ENCODE measurements at regions not wholly inside any gene's neighbourhood (a gene's known extent, or its start where the extent isn't known, plus 50 kb on each side); places are given as distances from the start of the nearest gene placed in this dataset.
A peak's percentile ranks its signal among the peaks of the same experiment; 100 is the strongest.

DNA sequence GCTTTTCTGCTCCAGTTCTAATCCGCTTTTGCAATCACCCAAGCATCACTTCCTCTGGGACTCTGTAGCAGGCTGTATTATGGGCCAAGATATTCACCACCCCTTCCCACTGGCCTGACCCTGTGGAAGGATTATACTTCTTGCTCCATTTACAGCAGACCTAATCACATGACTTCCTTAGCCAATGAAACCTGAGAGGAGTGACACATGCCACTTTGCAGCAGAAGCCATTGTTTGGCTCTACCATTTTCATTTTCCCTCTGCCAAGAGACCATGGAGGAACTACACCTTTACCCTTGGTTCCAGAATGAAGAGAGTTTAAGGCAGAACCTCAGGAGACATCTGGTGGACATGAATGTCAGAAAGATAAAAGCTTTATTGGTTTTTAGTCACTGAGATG, 134.9 kb upstream of the HSD17B12 start:
- no peak for DNase-seq

DNA sequence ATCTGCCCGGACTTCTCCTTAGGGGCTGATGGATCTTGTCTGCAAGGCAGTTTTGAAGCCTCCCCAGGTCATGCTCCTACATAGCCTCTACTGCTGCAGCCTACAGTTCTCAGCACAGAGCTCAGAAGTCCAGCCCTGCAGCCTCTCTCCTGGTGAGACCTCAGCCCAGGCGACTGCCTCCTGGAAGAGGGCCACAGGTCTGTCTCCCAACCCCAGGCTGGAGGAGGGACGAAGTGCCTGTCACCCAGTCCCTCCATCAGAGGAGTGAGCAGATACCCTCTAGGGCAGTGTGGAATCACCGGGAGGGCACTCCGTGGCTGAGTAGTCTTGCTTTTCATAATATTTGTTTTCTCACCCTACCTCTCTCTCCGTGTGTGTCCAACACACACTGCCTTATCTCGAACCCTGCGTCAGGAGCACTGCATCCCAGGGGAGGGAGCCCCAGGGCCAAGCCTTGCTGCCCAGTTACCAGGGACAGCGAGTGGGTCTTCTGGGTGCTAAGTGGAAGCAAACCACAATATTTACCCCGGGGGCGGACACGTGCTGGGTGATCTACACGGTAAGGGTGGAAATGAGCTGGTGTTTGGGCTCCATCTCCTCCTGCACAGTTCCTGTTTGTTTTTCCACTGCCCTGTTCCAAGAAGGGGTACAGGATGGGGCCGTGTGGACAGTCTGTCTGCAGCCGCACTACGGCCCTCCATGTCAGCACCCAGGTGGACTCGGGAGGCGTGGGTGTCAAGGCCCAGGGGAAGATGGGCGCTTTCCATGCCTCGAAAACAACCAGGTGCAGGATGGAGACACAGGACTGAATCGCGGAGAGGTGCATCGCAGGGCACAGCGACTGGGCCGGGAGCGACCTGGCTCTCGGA, 133.7 kb upstream of the HSD17B12 start:
- no peak for DNase-seq

DNA sequence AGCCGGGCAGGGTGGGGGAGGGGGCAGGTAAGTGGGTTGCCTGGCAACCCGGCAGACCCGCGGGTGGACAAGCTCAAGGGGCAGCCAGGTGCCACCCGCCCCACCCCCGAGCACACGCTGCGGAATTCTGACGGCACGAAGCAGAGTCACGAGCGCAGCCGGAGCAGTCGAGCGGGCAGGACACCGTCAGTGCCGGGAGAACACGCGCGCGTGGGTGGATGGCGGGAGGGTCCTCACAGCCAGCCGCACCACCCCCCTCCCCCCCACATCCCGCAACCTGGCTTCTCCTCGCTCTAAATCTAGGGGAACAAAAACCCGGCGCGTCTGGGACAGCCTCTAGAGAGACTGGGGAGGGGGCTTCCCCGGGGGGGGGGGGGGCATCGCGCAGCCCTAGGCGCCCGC, 133.1 kb upstream of the HSD17B12 start:
- DNase-seq, result no peak

DNA sequence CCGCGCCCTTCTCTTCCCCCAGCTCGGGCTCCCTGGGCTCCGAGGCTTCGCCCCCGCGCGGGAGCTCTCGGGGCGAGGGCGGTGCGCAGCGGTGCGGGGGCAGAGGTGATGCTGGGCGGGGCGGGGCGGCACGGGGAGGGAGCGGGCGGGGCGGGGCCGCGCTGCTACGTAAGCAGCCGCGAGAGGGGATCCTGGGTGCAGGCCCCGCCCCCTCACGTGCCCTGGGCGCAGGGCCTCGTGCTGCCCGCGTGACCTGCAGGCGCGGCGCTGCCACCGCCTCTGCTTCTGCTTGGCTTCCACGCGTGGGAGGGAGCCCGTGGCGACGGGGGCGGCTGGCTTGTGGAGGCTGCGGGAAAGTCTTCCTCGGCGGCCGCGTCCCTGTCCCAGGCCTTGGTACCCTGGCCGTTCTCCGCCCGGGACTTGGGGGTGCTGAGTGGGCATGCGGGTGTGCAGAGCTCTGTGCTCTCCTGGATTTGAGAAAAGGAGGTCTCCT, 132.6 kb upstream of the HSD17B12 start:
- no peak for DNase-seq

DNA sequence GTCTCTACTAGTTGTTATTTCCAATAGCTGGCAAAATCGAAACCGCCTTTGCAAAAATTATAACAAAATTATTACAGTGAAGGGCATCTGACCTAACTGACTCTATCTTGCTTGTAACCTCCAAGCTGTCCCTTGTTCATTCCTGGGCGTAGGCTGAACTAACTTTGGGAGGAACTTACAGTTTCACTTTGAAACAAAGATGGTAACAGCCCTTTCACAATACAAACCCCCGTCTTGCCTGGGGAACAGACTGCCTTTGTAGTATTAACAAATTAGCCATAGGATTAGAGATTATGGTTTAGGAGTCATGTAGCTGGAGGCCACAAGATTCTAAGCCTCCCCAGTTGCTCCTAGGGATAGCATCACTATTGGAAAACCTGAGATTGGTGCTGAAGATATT, 131.6 kb upstream of the HSD17B12 start:
- no peak for DNase-seq

DNA sequence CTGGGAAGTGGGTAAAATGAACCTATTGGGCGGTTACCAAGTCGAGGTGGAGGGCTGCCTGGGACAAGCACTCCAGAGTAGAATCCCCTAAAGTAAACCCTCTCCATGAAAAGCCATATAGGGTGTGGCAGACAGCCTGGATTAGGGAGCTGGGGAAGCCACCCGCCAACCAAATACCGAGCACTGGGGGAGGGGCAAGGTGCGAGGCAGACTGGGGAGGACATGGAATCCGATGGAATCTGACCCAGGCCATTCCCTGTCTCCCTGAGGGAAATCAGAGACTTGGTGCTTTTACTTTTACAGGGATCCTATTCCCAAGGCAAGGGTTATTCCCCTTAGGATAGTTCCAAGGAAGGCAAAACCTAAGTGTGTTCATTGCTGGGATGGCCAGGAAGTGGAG, 130.9 kb upstream of the HSD17B12 start:
- DNase-seq, result no peak

DNA sequence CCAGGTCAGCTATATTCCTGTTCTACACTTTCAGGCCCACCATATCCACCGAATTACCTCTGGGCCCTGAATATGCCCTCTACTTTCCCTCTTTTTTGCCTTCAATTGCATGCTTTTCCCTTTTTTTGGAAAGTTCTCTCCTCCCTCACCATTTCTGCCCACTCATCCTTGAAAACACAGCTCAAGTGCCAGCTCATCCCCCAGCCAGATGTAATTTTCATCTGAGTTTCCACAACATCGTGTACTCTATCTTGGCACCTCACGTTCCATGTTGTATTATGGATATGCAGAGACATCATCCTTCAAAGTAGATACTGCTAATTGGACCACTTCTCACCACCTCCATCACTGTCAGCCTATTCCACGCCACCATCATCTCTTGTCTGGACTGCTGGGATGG, 129.8 kb upstream of the HSD17B12 start:
- DNase-seq, result no peak

DNA sequence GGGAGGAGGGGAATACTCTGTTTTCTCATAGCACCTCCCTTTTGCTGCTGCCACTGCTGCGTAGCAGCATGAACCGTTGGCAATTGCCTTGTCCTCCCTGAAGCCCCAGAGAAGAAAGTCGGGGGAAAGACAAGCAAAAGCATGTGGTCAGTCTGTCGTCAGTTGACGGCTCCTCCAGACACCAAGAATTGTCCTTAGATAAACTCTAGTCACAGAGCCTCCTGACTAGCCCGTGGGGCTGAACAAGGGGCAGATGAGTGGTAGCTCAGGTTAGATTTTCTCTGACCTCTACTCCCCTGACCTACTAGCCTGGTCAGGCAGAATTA, 126.4 kb upstream of the HSD17B12 start:
- DNase-seq, result no peak

DNA sequence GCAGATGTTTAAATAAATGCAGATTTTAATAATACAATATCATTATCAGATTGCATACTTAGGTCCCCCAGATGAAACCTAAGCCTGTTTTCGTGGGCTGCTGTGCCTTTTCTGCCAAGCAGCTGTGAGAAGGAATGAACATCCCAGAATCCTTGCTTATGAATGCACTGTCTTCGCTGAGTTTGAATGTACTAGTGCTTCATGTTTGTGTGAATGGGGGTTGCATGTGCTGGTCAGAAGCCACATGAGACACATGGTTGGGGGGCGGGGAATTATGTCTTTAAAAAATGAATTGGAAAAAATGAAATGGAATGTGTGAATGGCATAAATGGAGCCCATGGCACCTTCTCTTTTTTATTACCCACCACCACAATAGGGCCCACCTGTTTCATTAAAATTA, 125.4 kb upstream of the HSD17B12 start:
- no peak for DNase-seq

DNA sequence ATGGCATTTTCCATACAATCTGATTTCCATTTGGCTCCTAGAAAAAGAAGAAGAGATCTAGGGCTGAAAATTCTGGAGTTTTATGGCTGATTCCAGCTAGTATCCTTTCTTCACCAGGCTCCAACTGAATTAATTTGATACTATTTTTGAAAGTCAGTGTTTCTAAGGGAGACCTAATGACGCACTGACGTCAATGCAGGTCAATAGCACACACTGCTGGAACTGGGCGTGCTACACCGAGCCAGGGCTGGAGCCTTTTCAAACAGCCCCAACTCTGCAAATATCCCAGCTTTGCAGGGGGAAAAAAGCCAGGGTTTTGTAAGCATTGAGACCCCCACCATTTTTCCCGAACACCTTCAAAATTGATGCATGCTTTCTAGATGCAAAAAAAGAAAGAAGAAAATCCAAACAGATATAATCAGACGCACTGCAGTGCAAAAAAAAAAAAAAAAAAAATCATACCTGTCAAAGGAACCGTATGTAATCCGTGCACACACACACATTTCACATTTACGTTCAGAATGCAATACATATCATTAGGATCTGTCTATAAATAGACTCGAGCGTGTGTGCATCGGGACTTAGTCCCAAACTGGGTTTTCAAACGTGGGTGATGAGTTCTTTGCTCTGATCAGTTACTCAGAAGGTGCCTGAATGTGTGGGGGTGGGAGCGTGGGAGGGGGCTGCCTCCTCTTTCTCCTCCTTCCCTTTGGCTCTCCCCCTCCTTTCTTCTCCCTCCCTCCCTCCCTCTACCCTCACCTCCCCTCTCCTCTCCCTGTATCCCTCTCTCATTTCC, 124.5 kb upstream of the HSD17B12 start:
- no peak for DNase-seq

DNA sequence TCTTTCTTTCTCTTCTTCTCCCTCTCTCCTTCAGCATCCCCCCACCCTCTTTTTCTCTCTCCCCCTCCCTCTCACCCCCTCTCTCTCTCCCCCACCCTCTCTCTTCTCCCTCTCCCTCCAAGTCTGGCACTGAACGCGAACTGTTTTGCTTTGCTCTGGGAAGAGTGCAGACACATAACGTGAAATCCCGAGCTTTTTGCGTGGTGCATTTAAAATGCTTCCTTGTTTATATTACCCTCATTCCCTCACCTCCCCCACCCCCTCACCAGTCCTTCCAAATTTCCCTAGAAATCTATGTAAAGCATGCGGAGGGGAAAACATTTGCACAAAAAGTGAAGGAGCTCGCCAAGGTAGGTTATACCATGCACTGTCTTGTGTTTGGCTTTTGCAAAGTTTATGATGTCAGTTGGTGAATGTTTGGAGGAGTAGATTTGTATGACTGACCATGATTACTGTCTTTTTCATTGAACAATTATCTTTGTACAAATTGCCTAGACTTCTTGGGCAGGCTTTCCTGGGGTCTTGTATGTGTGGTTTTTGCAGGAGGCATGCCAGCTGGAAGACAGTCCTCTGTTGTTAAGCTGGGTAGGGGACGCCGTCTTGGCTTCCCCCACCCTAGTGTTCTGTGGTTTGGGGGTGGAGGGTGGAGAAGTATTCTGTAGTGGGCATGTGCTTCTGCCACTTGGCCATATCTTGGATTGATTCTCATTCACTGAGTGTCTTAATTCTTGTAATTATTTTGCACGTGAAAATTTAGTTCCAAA, 123.7 kb upstream of the HSD17B12 start:
- DNase-seq, result no peak

DNA sequence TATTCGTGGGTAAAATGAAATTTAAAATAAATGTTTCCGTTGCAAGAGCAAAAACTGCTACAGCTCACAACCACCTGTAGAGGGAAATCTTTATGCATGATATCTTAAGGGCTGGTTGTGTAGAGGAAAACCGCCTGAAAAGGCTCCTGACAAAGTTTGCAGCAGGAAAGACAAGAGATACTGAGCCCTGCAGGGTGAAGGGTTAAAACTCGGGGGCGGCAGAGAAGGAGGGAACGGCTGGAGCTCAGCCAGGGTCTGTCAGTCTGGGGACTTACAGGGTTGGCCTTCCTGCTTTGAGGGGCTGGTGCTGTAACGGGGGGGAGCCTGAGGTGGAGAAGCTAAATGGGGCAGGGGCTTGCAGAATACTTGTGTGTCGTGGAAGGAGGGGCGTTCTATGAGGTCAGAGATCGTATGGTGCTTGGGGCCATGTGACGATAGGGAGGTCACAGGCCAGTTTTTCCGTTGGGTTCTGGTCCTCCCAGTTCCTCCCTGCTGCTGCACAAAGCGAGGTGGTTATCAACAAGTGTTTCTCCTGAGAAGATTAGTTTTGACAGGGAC, 122.9 kb upstream of the HSD17B12 start:
- DNase-seq, result no peak

DNA sequence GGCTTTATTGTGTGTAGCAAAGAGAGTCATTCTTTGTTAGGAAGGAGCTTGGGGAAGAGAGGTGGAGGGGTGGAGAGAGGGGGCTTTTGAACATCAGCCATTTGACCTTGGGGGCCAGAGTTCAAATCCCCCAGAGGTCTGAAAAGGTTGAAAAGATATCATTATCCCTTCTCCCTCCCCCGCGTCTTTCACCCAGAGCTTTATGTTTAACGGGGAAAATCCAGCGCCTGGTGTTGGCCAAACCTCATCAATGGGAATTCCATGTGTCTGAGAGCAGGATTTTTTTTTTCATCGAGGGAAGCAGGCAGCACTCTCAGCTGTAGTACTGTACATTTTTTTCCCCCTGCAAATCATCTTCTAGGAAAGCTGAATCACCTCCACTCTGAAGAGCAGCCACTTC, 122.4 kb upstream of the HSD17B12 start:
- no peak for DNase-seq

DNA sequence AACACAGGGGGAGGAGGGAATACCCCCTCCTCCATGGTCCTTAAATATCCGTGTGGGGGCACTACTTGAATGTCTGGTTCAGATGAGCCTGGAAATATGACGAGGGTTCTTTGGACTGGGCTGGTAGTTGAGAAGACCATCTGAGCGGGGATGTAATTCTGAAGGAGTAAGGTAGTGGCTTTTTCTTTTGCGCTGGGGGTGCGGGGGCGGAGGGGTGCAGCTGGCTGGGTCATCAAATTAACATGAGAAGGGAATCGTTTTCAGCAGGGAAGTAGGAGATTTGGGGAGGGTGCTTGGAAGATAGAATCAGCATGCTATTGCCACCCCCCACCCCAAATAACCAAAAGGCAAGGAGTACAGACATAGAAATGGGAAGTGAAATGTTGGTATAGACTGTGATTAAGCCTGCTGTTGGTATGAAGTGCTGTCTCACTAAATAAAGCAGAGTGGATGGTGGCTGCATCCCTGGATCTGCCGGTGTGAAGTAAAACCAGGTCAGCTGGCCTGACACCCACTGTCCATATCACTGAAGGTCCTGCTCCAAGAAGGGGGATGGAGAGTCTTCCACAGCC, 121.9 kb upstream of the HSD17B12 start:
- no peak for DNase-seq

DNA sequence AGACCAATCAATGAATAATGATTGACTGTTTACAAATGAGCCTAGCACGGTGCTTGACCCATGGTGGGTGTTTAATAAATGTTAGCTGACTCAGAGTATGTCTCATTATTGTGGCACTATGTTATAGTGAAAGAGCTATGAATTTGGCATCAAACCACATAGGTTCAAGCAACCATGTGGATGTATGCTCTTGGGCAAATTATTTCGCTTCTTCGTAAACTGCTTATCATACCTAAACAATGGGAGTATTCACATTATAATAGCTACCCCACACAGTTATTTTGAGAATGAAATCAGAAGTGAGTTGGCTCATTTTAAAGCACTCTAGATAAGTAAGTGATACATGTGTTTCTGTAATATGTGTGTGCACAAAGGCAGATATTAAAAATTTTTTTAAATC, 118.7 kb upstream of the HSD17B12 start:
- no peak for DNase-seq

DNA sequence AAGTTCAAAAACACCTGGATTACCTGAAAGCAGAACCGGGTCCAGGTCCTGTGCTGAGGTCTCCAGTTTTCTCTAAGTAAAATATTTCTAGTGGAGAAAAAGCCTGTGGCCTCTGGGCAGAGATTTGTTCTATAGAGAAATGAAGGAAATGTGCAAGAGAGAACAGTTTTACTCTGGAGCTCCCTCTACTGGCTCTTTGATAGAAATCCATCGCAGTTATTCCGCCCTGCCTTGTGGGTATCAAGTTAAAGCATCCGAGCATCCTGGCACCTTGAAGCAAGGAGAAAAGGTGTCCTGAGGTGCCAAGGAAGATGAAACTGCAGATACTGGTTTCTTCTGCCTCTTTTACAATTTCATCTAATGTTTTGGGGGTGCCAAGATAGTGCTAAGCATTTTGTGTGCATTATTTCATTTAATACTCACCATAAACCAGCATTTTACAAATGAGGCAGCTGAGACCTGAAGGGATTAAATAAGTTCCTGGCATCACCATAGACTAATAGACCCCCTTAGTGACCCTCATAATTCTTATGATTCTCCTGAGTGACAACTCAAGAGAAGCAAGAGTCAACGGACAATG, 113.1 kb upstream of the HSD17B12 start:
- peak; percentile 18 for DNase-seq

DNA sequence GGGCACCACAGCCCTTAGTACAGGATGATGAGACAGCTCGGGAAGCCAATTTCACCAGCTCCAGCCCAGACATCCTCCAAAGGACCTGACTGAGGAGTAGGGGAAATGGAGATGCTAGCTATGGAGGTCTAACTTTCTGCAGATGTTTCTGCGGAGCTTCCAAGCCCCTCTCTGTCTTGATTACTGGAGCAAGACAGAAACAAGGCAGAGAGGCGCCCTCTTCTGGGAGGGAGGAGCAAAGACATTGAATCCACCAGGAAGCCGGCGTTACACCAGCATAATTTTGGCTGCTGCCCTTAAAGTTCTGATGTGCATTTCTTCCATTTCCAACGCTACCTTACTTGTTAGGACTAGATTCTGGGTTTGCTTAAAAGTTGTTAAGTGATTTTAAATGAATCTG, 107.3 kb upstream of the HSD17B12 start:
- no peak for DNase-seq

DNA sequence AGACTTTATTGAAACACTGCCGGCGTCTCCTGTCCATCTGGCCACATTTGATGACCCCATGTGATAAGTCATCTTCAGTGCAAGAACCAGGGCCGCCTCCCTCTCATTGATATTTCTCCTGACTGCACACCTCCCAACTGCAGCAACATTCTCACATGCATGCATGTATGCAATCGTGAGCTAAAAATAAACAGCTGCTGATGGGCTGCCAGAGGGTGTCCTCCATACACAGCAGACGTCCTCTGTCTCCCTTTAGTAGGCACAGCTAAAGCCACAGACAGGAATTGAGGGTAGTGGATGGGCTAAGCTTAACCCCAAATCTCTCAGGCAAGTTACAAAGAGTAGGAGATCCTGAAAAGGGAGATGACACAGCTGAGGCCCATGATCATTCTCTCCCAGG, 106.7 kb upstream of the HSD17B12 start:
- no peak for DNase-seq

DNA sequence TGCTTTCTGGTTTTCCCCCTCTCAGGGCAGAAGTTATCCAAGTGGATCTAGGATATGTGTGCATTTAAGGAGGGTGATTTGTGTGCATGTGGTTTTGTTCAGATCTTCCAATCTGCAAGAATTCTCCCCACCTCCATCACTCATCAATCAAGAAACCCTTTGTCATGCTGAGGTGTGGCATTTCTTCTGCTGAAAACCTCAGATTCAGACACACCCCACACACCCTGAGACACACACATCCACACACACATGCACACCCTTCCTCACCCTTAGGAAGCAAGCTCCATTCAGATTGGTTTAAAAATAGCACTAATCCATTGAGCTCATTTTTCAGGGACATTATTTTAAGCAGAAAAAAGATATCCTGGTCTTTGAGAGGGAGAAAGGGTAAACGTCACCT, 106.1 kb upstream of the HSD17B12 start:
- DNase-seq, result no peak

DNA sequence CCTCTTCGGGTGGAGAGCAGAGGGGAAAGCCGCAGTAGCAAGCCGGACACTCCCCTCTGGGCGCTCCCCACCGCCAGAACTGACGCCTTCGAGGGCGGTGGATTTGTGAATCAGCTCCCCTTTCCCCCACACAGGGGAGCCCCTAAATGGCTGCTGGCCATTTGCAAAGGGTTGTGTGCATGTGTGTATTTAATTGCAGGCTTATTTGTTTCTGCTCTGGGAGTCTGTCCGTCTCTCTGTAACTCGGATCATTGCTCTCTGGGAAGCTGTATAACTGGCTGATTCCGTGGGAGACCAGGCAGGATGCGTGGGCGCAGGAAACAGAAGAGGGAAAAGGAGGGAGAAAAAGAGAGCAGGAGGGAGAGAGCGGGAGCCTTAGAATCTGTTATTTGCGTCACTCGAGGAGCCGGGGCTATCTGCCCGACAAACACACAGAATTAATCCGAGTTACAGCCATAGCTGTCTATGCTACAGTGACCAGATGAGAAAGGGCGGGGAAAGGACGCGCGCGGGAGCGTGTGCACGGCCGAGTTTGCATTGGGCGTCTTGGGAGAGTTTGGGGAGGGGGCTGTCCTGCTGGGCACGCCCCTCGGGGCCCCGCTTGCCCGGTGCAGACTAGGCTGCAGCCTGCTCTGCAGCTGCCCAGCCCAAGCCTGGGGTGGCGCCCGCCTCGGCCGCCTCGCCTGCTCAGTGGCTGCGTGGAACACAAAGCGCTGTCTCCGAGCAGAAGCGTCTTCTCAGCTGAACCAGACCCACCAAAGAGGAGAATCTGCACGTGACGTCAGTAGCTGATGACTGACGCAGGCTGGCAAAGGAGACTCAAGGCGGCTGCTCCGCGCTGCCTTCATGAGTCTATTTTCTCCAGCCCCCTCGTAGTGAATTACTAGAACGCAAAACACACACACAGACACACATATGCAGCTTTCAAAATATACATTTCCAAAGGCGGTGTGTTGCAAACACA, 105.3 kb upstream of the HSD17B12 start:
- no peak for DNase-seq

DNA sequence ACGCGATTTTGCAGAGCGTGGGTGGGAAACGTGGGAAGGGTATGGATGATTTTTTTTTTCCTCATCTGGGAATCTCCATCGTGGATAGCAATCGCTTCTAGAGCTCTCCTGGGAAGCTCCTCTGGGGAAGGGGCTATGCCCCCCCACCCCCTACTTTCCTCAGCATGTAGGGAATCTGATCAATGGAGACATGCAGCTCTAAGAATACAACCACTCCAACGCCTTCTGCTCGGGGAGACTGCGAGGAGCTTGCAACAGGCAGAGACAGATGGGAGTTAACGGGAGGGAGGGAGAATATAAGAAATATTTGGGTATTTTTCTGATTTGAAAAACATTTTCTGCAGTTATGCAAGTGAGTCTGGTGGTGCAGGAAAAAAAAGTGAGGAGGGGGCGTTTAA, 104.6 kb upstream of the HSD17B12 start:
- DNase-seq, result no peak

Measured in CD4-positive, alpha-beta T cell treated with Interleukin-17A for 1 hour (primary cell).